GM19324 (cell line): ENCODE measurements at regions not wholly inside any gene's neighbourhood (a gene's known extent, or its start where the extent isn't known, plus 50 kb on each side); places are given as distances from the start of the nearest gene placed in this dataset.

Experiments used
- ATAC-seq: cut with Tn5 transposase; IDR thresholded peaks from one replicate; pipeline ENCODE4 v1.9.1; 2021; ENCODE audit warnings: mild to moderate bottlenecking, moderate library complexity; ENCODE audit not compliant: unreplicated experiment, low FRiP score

DNA sequence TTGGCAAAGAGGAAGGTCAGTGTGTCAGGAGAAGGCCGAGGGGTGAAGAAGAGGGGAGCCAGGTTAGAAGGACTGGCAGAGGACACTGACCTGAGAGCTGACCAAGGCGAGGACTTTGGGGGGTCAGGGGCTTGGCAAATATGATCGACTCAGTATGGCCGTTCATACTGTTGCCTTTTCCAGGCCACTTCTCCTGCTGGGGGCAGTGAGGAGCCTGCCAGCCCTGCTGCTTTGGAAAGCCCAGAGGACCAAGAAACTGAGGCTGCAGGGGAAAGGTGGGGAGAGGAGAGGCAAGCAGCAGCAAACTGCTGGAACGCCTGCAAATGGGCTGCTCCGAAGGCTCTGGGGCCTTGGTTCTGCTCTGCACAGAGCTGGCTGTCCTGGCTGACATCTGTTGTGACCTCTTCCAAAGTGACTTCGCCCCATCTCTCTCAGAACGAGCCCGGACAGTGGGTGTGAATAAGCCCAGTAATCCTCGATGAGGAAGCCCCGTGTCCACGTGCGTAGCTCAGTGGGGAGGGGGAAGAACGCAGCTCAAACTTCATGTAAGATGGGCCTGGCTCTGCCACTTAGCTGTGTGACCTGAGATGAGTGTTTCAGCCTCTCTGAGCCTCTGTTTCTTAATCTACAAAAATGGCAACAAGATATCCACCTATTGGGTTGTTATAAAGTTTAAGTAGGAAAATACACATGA lies 111.3 kb downstream of the SALL1 start:
- no peak for ATAC-seq

DNA sequence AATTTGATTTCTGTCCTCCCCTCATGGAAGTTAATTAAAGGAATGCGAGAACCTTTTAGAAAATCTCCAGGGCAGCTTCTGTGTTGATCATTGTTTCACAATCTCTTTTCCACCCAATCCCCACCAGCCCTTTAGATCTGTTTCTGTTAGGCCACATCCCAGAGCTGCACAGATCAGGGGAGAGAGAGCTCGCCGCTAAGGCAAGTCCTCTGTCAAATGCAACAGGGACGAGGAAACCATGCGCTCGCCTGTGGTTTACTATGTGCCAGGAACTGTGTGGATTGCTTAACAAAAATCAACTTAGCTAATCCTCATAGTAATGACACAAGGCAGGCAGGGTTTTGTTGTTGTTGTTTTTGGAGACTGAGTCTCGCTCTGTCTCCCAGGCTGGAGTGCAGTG lies 115.4 kb downstream of the SALL1 start:
- no peak for ATAC-seq

DNA sequence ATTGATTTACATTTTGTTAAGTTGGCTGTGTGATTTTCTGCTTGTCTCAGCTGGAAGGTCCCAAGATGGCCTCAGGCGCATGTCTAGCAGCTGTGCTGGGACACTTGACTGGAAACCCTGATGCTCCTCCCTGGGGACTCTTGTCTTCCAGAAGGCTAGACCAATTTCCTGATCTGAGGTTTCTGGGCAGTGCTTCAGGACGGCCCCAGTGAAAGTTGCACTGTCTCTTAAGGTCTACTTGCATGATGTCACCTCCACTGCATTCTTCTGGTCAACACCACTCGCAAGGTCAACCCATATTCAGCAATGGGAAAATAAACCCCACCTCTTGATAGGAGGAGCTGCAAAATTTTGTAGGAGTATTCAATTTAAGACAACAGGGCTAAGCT lies 116.0 kb downstream of the SALL1 start:
- ATAC-seq: no peak

DNA sequence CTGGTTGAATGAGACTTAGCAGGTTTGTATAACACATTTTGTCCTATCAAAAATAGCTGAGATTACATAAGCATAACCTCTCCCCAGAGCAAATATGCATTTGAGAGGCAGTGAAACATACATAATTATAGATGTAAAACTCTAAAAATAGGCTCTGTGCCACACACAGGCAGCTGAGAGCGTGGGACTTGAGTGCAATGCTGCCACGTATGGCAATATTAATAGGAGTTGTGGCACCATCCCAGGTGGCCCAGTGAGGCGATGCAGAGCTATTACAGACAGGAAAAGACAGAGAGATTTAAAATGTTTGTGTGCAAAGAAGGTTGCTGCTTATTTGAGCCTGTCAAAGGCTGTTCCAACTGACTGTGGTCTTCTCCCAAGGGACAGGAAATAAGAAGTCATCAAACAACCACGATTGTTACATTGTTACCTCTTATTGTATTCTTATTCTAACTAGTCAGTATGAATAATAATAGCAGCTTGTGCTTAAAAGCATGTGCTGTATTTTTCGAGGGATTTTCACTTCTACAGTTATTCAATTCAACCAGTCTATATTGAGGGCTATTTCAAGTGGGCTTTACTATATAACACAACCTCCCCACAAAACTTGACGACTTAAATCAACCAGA lies 116.5 kb downstream of the SALL1 start:
- no peak for ATAC-seq

DNA sequence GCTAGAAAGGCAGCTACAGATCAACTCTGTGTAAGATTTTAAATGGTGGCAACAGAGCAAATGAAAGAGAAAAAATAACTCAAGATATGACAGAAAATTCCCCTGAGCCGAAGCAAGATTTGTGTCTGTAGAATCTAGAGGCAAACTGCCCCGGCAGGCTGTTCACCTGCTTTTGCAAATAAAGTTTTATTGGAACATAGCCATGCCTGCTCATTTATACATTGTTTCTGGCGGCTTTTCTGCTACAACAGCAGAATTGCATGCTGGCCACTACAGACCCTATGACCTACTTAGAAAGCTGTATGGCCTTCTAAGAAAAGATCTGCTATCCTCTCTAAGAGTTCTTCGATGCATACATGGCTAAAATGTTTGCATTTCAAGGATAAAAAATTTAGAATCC lies 119.5 kb downstream of the SALL1 start:
- ATAC-seq: no peak

GRCh38 chr16:51030516-51030915 lies 120.6 kb downstream of the SALL1 start:
- ATAC-seq: no peak

DNA sequence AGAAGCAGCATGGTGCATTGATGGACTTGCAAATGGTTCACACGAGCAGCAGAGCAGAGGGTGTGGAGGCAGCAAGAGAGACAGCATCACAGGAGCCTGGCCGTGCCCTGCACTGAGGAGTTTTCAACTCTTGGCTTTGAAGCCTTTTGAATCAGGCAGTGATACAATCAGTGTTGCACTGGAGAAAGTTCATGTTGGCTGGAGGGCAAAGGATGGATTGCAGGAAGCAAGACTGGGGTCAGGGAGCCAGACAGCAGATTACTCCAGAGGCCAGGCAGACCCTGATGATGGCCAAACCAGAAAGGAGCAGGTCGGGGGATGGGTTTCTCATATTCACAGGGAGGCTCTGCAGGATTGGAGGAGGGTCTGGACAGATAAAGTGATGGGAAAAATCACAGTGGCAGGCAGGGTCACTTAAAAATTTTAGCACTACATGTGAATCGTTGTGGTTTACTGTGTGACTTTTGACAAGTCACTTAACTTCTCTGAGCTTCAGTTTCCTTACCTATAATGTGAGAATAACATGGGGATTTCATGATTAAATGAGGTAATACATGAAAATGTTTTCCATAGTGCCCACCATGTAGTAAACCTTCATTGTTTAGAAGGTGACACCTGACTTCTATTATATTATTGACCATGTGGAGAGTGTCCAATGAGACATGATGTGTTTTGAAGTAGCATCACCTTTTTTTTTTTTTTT lies 125.3 kb downstream of the SALL1 start:
- no peak for ATAC-seq

- no peak for ATAC-seq
Measured at GRCh38 chr16:51024703-51025102, 126.4 kb downstream of the SALL1 start.

- ATAC-seq: no peak
Measured at GRCh38 chr16:51022955-51023354, 128.1 kb downstream of the SALL1 start.

DNA sequence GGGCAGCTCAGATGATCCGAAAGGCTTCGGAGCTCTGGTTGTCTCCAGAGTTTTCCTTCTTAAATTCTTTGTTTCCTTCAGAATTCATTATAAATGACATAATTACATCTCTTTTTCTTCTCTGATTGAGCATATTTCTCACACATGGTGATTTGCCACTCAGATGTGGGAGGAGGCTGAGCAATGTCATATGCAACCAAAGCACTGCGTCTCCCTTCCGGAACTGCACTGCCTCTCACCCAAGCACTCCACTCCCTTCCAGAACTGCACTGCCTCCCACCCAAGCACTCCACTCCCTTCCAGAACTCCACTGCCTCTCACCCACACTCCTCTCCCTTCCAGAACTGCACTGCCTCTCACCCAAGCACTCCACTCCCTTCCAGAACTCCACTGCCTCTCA lies 131.5 kb downstream of the SALL1 start:
- no peak for ATAC-seq

DNA sequence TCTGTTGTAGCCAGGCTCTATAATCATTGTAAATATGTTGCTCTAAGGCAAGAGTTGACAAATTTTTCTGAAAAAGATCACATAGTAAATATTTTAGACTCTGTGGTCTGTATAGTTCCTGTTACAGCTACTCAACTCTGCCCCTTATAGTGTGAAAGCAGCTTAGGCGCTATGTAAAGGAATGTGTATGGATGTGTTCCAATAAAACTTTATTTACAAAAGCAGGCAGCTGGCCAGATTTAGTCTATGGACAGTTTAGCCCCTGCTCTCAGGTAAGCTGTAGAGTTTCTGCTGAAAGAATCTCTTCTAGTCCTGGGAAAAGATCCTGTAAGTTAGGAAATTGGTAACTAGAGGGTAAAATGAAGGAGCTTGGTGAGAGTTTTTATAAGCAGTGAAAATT lies 133.1 kb downstream of the SALL1 start:
- no peak for ATAC-seq

GRCh38 chr16:51012396-51012795 lies 138.7 kb downstream of the SALL1 start:
- no peak for ATAC-seq

DNA sequence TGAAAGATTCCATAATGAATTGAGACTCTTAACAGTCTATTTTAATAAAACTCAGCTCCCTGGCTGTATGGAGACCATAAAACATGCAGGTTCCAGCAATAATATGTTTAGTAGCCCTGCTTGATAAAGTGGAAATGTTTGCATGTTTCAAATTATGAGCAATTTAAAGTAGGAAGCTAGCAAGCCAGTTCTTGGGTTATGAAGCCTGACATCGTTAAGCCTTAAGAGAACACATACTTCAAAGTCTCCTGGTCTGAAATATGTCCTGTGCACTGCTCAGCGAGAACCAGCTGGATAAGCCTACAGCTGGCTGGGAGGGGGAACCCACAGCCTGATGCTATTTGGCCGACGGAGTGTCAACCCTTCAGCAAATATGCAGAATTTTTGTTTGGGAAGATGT lies 140.3 kb downstream of the SALL1 start:
- no peak for ATAC-seq

DNA sequence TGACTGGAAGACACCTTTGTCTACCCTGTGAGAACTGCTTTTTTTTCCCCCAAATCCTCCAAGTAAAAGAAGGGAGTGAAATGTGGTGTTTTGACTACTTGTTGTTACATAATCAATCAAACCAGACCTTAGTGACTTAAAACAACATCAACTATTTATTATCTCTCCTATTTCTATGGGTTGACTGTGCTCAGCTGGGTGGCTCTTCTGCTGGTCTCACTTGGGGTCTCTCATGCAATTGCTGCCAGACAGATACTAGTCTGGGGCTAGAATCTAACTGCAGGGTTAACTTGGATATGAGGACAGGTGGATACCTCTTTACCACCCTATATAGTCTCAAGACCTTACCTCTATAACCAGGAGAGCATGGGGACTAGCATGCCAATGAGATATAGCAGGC lies 141.3 kb downstream of the SALL1 start:
- ATAC-seq: no peak

- ATAC-seq: no peak
Measured at GRCh38 chr16:51009359-51009758, 141.7 kb downstream of the SALL1 start.

- ATAC-seq: no peak
Measured at GRCh38 chr16:51008607-51009006, 142.5 kb downstream of the SALL1 start.

DNA sequence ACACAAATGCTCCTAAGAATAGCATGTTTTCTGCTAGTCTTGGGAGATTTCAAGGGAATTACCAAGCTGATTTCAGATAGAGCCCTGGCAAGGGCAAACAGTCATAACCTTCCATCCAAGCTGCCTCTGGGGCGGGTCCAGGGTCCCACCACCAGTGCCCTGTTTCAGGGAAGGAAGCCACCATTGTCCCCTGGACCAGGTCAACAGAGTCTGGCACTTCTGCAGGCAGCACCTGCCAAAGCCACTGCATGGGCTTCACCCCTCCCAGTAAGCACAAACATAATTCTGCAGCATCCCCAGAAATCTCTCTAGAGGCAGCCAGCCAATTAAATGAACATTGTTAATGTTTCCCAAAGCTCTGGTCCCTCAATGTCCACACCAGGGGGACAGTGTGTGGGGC lies 143.0 kb downstream of the SALL1 start:
- no peak for ATAC-seq

GRCh38 chr16:51003850-51004566 lies 147.1 kb downstream of the SALL1 start:
- ATAC-seq: no peak

GRCh38 chr16:51002881-51003490 lies 148.1 kb downstream of the SALL1 start:
- ATAC-seq: no peak

DNA sequence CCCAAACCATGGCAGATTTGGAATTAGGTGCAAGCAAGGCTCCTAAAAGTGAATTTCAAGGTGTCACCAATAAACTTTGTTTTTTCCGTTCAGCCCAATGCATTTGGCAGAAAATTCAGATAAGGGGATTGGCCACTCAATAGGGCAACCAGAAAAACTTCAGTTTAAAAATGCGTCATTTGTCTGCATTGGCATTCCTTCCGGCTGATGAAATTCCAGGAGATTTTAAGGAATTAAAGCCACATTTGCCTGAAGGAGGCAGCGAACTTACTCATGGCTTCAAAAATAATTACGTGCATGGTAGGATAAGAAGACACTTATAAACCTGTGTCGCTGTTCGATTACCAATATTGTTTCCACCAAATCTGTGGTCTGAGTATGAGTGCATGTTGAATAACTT lies 151.9 kb downstream of the SALL1 start:
- no peak for ATAC-seq

DNA sequence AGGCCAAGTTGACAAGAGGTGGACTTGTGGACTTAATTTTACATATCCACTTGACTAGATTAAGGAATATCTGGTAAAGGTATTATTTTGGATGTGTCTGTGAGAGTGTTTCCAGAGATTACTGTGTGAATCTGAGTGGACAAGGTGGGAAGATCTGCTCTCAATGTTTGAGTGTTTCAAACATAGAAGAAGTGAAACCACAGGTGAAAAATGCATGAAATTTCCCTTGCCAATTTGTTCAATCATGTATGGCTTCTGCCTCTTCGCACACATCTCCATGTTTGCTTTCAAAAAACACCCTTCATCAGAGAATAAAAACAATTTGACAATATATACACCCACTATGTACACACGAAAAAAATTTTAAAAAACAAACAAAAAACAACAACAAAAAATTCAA lies 152.7 kb downstream of the SALL1 start:
- ATAC-seq: no peak
